PC-3 (cell line): ENCODE measurements at regions not wholly inside any gene's neighbourhood (a gene's known extent, or its start where the extent isn't known, plus 50 kb on each side); places are given as distances from the start of the nearest gene placed in this dataset.

Source experiments
- ATAC-seq: fragments of 200-7000 bp; cut with Tn5 transposase; 2 replicates; pipeline ENCODE4 v1.9.1; 2020; ENCODE audit warnings: mild to moderate bottlenecking, moderate library complexity
- BruUV-seq: library from RNA; stranded (reverse); fragments of 400-500 nt; replicated peaks from 2 replicates; lab custom pipeline; 2021; lab: Mats Ljungman, UMichigan
- CTCF ChIA-PET: fragments of 300-600 bp; sonication (Branson Sonifier 250); formaldehyde crosslinking; loops from one replicate; lab custom pipeline; 2022; ENCODE audit warnings: antibody characterized with exemption; lab: Charles Lee
- POLR2A ChIA-PET: fragments of 300-600 bp; sonication (Branson Sonifier 250); formaldehyde crosslinking; loops from one replicate; lab custom pipeline; 2022; ENCODE audit warnings: antibody characterized with exemption; ENCODE audit not compliant: unreplicated experiment; lab: Charles Lee
- DNase-seq: peaks from one replicate; pipeline ENCODE4 v3.0.0-alpha.2; 2015
- H2AFZ ChIP-seq: fragments of 300-600 bp; sonication (generic); 2 replicates; pipeline ENCODE4 v1.6.0; 2016; ENCODE audit warnings: antibody characterized with exemption, low read length
- H3F3A ChIP-seq: fragments of 300-600 bp; sonication (generic); one replicate; pipeline ENCODE4 v1.6.0; 2017; ENCODE audit warnings: antibody characterized with exemption, low read length, control low read depth, mild to moderate bottlenecking; ENCODE audit not compliant: unreplicated experiment
- H3K27ac ChIP-seq: fragments of 300-600 bp; sonication (generic); 2 replicates; pipeline ENCODE4 v1.5.1; 2016; ENCODE audit warnings: mild to moderate bottlenecking, low read length
- H3K27me3 ChIP-seq: fragments of 300-600 bp; sonication (generic); 2 replicates; pipeline ENCODE4 v1.6.1; 2016; ENCODE audit warnings: low read length, mixed read lengths
- H3K36me3 ChIP-seq: fragments of 300-600 bp; sonication (generic); 2 replicates; pipeline ENCODE4 v1.6.1; 2016; ENCODE audit warnings: low read depth, mixed run types, low read length, mixed read lengths
- H3K4me1 ChIP-seq: fragments of 300-600 bp; sonication (generic); 2 replicates; pipeline ENCODE4 v1.5.1; 2016; ENCODE audit warnings: low read length; ENCODE audit not compliant: insufficient read depth
- H3K4me2 ChIP-seq: fragments of 300-600 bp; sonication (generic); 2 replicates; pipeline ENCODE4 v1.6.0; 2016; ENCODE audit warnings: low read length
- H3K4me3 ChIP-seq: fragments of 300-600 bp; sonication (generic); 2 replicates; pipeline ENCODE4 v1.5.1; 2016; ENCODE audit warnings: mild to moderate bottlenecking, low read length, mixed read lengths
- H3K79me2 ChIP-seq: fragments of 300-600 bp; sonication (generic); 2 replicates; pipeline ENCODE4 v1.6.1; 2017; ENCODE audit warnings: low read length, mixed read lengths
- H3K9ac ChIP-seq: fragments of 300-600 bp; sonication (generic); 2 replicates; pipeline ENCODE4 v1.6.0; 2016; ENCODE audit warnings: mild to moderate bottlenecking, low read length
- H3K9me2 ChIP-seq: fragments of 300-600 bp; sonication (generic); replicated peaks from 2 replicates; pipeline ENCODE4 v1.6.1; 2016; ENCODE audit warnings: mixed run types, low read length, mixed read lengths
- H3K9me3 ChIP-seq: fragments of 300-600 bp; sonication (generic); 2 replicates; pipeline ENCODE4 v1.6.1; 2016; ENCODE audit warnings: low read length, mixed read lengths
- H4K20me1 ChIP-seq: fragments of 300-600 bp; sonication (generic); 2 replicates; pipeline ENCODE4 v1.6.1; 2016; ENCODE audit warnings: low read length, mixed read lengths
- EZH2 ChIP-seq: fragments of 300-600 bp; sonication (generic); IDR thresholded peaks from one replicate; pipeline ENCODE4 v1.6.1; 2017; ENCODE audit warnings: antibody characterized with exemption, mild to moderate bottlenecking, low read length; ENCODE audit not compliant: unreplicated experiment
- EZH2phosphoT487 ChIP-seq: fragments of 300-600 bp; sonication (generic); IDR thresholded peaks from 2 replicates; pipeline ENCODE4 v1.6.1; 2018; ENCODE audit warnings: mild to moderate bottlenecking, antibody characterized with exemption, low read length, borderline replicate concordance
- intact Hi-C: fragments of 100-400 bp; cut with micrococcal nuclease; formaldehyde crosslinking; loops from 2 replicates; pipeline ENCODE4 v1.9.0; 2023
- TF ChIP-seq, protein P1 (sequence below): fragments of 300-600 bp; sonication (generic); conservative IDR thresholded peaks from 2 replicates; pipeline ENCODE4 v1.5.1; 2017; ENCODE audit warnings: antibody characterized with exemption, low read depth, mild to moderate bottlenecking, low read length

DNA sequence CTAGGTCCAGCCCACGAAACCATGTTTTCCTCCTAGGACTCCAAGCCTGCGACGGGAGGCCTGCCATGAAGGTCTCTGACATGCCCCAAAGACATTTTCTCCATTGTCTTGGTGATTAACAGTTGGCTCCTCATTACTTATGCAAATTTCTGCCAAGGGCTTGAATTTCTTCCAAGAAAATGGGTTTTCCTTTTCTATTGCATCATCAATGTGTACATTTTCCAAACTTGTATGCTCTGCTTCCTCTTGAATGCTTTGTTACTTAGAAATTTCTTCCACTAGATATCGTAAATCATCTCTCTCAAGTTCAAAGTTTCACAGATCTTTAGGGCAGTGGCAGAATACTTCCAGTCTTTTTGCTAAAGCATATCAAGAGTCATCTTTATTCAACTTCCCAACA lies 1792.7 kb upstream of the CDH9 start:
- POLR2A ChIA-PET, result no interaction called here
- no peaks in the 10 kb centered on the region for H4K20me1 ChIP-seq
- no peaks in the 10 kb centered on the region for H3K27me3 ChIP-seq
- no peaks in the 10 kb centered on the region for H3K9me3 ChIP-seq
- BruUV-seq, result no TSS peak
- ATAC-seq (no peak), DNase-seq (no peak)
- no peak overlapping the region for H3K4me3 ChIP-seq
- TF ChIP-seq, protein P1, sequence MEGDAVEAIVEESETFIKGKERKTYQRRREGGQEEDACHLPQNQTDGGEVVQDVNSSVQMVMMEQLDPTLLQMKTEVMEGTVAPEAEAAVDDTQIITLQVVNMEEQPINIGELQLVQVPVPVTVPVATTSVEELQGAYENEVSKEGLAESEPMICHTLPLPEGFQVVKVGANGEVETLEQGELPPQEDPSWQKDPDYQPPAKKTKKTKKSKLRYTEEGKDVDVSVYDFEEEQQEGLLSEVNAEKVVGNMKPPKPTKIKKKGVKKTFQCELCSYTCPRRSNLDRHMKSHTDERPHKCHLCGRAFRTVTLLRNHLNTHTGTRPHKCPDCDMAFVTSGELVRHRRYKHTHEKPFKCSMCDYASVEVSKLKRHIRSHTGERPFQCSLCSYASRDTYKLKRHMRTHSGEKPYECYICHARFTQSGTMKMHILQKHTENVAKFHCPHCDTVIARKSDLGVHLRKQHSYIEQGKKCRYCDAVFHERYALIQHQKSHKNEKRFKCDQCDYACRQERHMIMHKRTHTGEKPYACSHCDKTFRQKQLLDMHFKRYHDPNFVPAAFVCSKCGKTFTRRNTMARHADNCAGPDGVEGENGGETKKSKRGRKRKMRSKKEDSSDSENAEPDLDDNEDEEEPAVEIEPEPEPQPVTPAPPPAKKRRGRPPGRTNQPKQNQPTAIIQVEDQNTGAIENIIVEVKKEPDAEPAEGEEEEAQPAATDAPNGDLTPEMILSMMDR, result no peak
- no peak for TF ChIP-seq EZH2phosphoT487
- no peak for TF ChIP-seq EZH2
- intact Hi-C loops, result no loop called here
- H3K9ac ChIP-seq, result no peak overlapping the region
- H3K79me2 ChIP-seq, result no peaks in the 10 kb centered on the region
- H3F3A ChIP-seq, result no peaks in the 10 kb centered on the region
- no peaks in the 10 kb centered on the region for H3K4me1 ChIP-seq
- H3K27ac ChIP-seq, result no peak overlapping the region
- H3K9me2 ChIP-seq, result no peaks in the 10 kb centered on the region; the same call in 1 of the 2 replicates
- no peaks in the 10 kb centered on the region for H3K36me3 ChIP-seq
- CTCF ChIA-PET, result no interaction called here
- H3K4me2 ChIP-seq, result no peak overlapping the region
- H2AFZ ChIP-seq, result no peak overlapping the region

DNA sequence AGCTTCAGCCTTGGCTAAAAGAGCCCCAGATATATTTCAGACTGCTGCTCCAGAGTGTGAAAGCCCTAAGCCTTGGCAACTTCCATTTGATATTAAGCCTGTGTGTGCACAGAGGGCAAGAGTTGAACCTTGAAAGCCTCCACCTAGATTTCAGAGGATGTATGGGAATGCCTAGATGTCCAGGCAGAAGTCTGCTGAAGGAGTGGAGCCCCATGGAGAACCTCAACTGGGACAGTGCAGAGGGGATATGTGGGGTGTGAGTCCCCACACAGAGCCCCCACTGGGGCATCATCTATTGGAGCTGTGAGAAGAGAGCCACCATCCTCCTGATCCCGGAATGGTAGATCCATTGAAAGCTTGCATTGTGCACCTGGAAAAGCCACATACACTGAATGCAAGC lies 1784.8 kb upstream of the CDH9 start:
- Histone ChIP-seq H3K36me3 (no peaks in the 10 kb centered on the region), H3K9me3 (no peaks in the 10 kb centered on the region), H3K4me1 (no peaks in the 10 kb centered on the region), H3K79me2 (no peaks in the 10 kb centered on the region), H3F3A (no peaks in the 10 kb centered on the region), H3K9me2 (no peaks in the 10 kb centered on the region), H3K4me3 (no peak overlapping the region), H4K20me1 (no peaks in the 10 kb centered on the region), H3K4me2 (no peak overlapping the region), H3K27me3 (no peaks in the 10 kb centered on the region), H3K27ac (no peak overlapping the region), H3K9ac (no peak overlapping the region), H2AFZ (no peak overlapping the region)
- DNase-seq, result no peak
- ChIA-PET CTCF (no interaction called here), POLR2A (no interaction called here)
- BruUV-seq, result no TSS peak
- intact Hi-C loops, result no loop called here
- TF ChIP-seq, protein P1, result no peak
- no peak for TF ChIP-seq EZH2
- ATAC-seq, result no peak

DNA sequence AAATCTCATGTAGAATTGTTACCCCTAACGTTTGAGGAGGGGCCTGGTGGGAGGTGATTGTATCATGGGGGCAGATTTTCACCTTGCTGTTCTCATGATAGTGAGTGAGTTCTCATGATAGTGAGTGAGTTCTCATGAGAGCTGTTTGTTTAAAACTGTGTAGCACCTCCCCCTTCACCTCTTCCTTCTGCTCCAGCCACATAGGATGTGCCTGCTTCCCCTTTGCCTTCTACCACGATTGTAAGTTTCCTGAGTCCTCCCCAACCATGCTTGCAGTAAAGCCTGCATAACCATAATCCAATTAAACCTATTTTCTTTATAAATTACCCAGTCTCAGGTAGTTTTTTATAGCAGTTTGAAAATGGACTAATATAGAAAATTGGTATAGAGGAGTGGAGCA lies 1783.7 kb upstream of the CDH9 start:
- TF ChIP-seq EZH2, result no peak
- no peak for TF ChIP-seq EZH2phosphoT487
- TF ChIP-seq, protein P1, result no peak

More for the DNA sequence above, 1783.7 kb upstream of the CDH9 start:
- Histone ChIP-seq H3K27ac (no peak overlapping the region), H3K4me1 (no peaks in the 10 kb centered on the region), H2AFZ (no peak overlapping the region), H3K9ac (no peak overlapping the region), H3K79me2 (no peaks in the 10 kb centered on the region), H3K4me2 (no peak overlapping the region), H3K36me3 (no peaks in the 10 kb centered on the region), H3K27me3 (no peaks in the 10 kb centered on the region), H3K4me3 (no peak overlapping the region), H3F3A (no peaks in the 10 kb centered on the region), H4K20me1 (no peaks in the 10 kb centered on the region), H3K9me3 (no peaks in the 10 kb centered on the region), H3K9me2 (no peaks in the 10 kb centered on the region)
- BruUV-seq, result no TSS peak
- intact Hi-C loops, result no loop called here
- no peak for ATAC-seq
- no peak for DNase-seq
- CTCF ChIA-PET, result no interaction called here
- POLR2A ChIA-PET, result no interaction called here
